Hematopoietic multipotent progenitor cell treated with erythropoietin and hydrocortisone succinate and interleukin-3 and kit ligand, for 8 days (in vitro differentiated cells): ENCODE measurements at regions not wholly inside any gene's neighbourhood (a gene's known extent, or its start where the extent isn't known, plus 50 kb on each side); places are given as distances from the start of the nearest gene placed in this dataset.

Experiments used
- DNase-seq: peaks from one replicate; pipeline ENCODE4 v3.0.0-alpha.2; 2015

DNA sequence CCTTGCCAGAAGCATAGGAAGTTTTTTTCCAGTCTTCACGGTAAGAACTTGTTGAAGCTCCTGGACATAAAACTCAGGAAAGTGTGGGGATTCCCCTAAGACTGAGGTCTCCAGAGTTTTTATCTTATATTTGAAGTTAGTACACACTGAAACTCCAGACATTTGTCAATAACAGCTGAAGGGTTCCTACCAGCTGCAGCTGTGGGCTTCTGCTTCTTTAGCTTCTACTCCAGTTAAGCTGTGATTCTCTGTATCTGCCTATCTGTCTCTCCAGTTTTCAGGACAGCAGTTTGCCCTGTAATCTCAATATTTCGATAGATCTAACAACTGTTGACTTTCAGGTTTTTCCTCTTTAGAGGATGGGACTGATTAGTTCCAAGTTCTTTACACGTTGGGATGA, 966.0 kb upstream of the SEMA6D start:
- no peak for DNase-seq

DNA sequence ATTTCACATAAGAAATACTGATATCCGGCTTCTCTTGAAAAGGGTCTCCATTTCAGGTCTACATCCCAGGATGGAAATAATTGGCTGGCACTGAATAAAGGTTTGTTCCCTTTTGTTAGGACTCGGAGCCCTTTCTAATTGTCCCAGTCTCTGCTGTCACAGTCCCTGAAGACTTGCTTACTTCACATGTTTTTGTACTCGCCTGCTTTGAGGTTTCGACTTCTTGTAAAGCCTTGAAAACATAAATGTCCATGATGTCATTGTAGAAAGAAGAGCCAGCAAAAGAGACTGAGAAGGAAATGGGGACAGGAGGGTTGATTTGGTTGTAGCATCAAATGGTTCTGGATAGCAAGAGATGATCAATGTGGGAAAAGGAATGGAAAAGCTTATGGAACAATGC, 963.4 kb upstream of the SEMA6D start:
- DNase-seq = no peak

DNA sequence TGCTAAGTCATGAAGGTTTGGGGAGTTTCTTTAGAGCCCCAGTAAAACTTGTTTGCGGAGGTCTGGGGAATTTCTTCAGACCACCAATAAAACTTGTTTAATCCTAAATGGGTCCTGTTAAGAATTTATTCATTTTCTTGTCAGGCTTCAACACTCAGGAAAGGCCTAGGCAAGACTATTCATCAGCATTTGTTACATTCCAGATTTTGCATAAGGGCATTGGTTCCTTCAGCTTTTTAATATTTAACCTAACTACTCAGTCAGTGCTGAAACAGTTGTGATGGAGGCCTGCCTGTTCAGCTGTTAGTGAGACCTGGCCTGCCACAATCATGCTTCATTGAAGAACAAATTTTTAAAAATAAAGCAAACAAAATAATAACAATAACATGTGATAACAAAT, 954.2 kb upstream of the SEMA6D start:
- DNase-seq = no peak

DNA sequence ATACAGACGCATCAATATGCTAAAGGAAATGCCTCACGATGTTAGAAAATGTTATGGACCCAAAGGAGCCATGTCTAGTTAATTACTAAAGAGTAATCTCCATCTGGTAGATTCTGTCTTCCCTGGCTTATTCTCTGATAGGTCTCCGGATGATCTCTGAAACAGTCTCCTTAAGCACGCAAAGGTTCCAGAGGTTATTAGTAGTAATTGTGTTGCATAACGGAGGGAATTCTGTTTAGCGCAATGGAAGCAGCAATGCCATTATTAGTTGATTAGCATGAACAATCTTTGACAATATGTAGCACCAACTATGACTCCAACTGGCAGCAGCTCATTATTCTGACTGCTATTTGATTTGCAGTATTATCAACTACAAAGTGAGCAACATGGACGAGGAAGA, 952.5 kb upstream of the SEMA6D start:
- no peak for DNase-seq

DNA sequence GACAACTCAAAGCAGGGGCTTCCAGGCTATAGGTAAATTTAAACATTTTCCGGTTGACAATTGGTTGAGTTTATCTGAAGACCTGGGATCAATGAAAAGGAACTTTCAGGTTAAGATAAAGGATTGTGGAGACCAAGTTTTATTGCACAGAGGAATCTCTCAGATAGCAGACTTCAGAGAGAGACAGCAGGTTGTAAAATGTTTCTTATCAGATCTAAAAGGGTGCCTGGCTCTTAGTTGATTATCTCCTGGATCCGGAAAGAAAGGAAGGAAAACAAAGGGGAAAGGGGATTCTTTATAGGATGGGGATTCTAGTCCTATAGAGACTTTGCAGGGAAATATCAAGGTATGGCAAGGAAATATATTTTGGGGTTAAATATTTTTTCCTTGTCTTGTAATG, 951.3 kb upstream of the SEMA6D start:
- no peak for DNase-seq

DNA sequence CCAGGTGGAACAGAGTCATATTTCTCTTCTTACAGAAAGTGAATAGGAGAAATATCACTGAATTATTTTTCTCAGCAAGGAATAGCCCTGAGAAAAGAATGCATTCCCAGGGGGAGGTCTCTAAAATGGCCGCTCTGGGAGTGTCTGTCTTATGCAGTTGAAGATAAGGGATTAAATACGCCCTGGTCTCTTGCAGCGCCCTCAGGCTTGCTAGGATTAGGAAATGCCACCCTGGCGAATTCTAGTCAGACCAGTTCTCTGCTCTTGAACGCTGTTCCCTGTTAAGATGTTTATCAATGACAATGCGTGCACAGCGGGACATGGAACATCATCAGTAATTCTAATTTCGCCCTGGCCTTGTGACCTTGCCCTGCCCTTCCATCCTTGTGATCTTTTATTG, 949.0 kb upstream of the SEMA6D start:
- no peak for DNase-seq

DNA sequence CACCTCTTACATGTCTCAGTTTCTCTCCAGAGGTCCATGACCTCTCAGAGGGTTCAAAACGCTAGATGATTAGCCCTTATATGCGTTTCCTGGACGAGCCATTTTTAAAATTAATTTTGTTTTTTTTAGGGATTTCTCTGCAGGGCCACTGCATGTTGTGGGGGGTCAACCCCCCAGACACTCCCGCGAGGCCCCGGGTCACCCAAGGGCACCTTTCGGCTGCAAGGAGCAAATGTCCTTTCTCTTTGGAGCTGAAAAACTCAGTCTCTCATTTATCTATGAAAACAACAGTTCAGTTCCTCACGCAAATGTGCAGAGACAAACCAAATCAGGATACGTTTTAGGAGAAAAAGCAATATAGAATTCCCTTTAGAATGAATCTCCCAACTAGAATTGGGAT, 944.3 kb upstream of the SEMA6D start:
- no peak for DNase-seq

DNA sequence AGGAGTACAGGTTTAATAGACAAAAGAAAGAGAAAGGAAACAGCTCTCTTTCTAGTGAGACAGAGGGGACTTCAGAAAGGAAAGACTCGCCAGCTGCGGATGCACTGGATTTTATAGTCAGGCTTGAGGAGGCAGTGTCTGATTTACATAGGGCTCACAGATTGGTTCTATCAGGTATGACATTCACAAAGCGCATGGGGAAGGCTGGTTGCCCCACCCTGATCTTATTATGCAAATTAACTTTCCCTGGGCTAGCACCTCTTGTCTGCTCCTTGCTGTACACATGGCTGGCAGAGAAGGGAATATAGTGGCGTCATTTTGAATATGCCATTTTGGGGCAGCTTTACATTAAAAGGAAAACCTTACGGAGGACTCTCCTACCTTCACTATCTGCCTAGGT, 938.4 kb upstream of the SEMA6D start:
- DNase-seq = no peak

DNA sequence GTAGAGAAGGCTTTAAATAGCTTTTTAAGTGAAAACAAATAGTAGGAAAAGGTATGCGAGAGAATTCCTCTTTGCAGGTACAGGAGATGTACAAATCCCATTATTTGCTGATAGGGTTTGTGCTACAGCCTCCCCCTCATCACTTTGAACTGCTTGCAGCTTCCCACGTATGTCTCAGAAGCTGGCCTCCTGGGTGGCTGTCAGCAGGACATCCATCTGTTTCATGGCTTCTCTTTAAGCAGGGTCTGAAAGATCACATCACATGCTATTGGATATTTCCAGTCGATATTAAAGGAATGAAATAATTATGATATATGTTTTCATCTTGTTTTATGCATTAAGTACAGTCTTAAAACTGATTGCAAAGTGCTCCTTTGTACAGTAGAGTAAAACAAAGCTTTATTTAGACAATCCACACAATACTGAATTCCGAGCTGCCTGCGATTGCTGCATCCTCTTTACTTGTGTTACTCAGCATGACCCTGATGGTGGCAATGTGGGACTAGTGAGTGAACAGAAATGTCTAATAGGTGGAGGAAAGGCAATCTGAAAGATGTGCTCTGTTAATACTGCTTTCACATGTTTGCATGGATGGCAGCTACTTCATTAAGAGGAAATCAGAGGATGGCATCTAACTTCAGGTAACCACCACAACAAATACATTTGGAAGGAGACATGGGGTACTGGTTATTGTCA, 930.6 kb upstream of the SEMA6D start:
- no peak for DNase-seq

DNA sequence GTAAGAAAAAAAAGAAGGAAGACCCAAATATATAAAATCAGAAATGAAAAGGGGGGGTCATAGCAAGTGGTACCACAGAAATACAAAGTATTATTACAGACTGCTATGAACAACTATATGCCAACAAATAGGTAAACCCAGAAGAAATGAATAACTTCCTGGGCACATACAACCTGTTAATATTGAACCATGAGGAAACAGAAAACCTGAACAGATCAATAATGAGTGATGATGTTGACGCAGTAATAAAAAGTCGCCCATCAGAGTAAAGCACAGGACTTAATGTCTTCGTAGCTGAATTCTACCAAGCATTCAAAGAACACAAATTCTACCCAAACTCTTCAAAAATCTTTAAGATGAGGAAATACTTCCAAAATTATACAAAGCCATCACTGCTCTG, 921.6 kb upstream of the SEMA6D start:
- no peak for DNase-seq

DNA sequence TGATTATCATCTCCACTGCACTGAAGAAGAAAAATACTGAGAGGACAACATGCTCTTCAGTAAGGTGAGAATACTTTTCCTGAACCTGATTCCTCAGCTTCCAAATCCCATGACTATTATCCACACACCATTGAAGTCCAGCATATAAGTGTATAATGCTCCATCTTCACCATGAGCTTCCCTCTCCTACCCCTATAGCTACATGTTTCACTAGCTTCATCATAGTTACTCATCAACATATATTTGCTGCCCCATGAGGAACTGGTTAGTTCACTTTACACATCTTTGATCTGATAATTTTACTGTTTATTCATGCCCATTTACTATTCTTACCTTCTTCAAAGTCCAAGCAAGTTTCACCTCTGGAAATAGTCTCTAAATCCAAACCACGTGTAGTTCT, 908.5 kb upstream of the SEMA6D start:
- no peak for DNase-seq

DNA sequence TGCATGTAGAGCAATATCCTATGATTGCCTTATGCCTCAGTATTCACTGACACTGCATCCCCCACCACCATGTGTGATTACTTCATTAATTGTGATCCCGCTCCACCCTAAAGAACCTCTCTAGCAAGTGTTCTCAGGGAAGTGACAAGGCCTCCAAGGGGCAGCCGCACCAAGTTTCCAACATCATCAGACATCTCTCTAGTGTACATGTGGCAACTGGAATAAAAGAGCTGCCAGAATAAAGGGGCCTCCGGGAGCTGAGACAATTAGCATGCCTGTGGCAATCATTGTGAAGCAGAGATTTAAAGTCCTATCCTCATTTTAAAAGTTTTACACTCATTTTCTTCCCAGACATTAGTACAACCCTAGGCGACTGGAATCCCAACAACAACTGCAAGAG, 902.1 kb upstream of the SEMA6D start:
- no peak for DNase-seq

DNA sequence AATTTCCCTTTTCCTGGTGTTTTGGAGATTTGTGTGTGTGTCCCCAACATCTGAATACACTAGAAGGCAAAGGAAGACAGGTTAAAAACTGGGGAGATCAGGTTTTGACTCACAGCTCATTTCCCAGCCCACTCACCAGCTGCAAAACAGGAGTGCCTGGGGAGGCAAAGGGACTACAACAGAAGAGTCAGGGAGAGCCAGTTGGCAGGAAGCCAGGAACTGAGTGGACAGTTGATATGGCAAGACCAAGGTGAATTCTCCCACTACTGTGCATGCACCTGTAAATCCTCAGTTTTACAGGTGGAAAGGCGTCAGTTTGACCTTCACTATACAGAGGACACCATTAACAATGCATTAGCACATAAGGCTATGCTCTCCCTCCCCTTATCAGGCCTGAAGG, 901.5 kb upstream of the SEMA6D start:
- no peak for DNase-seq

DNA sequence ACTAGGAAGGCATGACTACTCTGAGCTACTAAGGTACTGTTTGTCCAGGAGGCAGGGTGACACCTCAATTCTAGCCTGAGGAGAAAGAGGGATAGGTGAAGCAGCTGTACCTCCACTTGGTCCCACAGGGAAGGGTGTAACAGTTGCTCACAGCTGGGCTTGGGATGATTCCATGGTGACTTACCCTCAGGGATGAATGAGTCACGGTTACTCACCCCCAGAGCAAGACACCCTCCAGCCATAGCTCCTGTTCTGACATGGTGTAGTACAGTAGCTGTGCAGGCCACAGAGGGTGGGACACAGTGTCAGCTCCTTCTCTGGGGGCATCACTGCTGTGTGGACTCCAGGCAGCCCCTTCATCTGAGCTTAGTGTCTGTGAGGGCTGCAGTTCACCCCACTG, 868.6 kb upstream of the SEMA6D start:
- no peak for DNase-seq

DNA sequence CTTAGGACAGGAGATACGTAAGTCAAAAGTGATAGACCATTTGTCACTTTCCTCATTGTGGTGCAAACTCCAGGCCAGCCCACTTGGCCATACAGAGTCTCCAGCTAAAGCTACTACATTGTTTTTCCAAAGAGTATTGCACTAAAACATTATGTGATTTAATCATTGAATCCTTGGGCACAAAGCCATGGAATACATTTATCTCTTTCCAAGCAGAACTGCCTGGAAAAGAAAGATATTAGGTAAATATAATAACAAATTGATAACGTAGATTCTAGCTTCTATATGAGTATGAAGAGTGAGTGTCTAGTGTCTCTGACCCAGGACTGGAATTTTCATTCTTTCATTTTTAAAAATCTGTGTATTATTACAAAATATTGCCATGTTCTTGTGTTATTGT, 863.7 kb upstream of the SEMA6D start:
- no peak for DNase-seq

DNA sequence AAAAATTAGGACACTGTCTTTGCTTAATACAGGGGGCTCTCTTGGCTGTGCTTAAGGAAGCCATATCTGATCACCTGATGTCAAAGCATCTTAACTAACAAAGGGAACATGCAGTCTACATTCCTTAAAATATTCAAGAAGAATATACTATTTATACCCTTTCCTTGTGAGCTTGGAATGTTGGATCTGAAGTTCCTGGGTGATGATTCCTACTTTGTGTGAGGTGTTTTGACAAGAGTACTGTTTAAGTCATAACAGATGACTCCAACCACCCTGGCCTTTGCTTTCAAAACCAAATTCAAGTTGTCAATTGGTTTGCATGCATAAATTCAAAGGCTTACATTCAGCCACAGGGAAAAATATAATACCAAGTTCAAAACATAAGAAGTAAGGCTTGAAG, 862.7 kb upstream of the SEMA6D start:
- DNase-seq = no peak

DNA sequence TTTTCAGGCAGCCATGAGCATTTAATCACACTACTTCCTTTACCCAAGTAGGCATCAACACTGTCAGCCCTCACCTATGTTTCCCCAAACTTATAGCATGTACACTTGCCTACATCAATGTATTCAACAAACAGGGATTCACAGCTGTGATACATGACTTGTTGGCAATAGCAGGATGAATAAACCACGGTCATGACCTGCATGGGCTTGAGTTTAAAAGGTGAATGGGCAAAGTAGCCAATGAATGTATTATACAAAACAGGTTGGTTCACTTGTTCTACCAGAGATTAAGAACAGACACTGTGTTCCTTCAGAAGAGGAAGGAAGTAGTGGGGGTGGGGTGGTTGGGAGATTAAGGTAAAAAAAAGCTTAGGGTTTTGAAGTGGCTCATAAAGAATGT, 861.9 kb upstream of the SEMA6D start:
- no peak for DNase-seq

DNA sequence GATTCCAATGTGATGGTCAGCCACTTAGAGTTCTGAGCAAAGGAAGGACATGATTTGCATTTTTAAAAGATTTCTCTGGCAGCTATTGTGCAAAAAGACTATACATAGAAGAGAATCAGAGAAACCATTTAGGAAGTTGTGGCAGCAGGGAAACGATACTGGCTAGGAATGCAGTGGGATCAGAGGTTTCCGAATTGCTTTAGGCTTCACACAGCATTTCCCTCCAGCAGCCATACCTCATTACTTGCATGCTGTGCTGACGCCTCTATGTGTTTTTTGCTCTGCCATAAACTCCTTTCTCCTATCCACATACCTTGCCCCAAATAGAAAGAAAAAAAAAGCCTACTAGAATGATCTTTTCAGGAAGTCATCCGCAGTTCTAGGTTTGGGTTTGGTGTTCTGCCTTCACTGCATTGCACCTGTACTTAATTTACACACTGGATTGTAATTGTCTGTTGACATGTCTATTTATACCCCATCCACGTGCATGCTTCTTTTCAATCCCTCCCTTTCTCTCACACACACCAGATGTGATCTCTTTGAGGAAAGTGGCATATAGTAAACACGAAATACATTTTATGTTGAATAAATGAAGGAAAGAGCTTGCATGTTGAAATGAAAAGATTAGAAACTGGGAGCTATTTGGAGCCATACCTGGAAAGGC, 860.3 kb upstream of the SEMA6D start:
- no peak for DNase-seq

DNA sequence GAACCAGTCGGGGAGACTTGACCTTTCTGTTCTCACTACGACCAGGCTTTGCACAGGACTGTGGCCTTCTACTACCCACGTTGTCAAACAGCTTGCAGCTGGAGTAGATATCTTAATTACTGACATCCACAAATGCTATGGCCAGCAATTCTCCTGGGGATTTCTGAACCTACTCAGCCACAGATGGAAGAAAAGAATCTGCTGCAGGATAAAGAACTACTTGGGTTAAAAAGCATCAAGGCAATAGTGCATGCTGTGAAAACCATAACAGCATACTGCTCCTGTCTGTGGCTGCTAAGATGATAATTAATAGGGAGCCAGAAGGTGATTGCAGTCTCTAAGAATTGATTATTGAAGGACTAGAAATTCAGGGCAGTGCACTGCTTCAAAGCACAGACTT, 859.2 kb upstream of the SEMA6D start:
- no peak for DNase-seq

DNA sequence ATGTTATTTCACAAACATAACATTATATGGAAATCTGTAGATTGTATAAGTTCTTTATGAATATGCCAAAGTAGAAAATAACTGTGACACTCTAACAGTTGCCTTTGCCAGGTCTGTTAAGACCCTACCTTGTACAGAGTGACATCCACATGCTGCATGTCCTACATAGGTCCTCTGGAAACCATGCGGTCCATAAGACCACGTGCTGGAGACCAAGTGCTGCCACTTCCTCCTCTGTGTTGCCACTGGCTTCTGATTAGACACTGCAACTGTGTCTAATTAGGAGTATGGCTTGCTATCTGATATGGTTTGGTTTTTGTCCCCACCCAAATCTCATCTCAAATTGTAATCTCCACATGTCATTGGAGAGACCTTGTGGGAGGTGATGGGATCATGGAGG, 855.5 kb upstream of the SEMA6D start:
- DNase-seq = no peak

DNA sequence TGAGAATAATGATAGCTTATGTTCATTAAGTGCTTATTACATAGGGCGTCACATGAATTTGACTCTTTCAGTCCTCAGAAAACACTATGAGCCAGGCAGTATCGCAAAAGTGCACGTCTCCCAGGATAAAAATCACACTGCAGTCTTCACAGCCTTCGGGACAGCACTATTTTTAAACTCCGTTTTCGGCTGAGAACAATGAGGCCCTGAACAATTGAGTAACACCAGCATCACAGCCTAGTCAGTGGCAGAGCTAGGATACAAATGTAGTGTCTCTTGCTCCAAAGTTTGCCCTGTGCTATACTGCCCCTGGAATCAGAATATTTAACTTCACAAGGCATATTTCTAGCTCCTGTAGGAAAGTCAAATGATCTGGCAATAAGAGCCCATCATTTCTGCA, 852.1 kb upstream of the SEMA6D start:
- DNase-seq = no peak

DNA sequence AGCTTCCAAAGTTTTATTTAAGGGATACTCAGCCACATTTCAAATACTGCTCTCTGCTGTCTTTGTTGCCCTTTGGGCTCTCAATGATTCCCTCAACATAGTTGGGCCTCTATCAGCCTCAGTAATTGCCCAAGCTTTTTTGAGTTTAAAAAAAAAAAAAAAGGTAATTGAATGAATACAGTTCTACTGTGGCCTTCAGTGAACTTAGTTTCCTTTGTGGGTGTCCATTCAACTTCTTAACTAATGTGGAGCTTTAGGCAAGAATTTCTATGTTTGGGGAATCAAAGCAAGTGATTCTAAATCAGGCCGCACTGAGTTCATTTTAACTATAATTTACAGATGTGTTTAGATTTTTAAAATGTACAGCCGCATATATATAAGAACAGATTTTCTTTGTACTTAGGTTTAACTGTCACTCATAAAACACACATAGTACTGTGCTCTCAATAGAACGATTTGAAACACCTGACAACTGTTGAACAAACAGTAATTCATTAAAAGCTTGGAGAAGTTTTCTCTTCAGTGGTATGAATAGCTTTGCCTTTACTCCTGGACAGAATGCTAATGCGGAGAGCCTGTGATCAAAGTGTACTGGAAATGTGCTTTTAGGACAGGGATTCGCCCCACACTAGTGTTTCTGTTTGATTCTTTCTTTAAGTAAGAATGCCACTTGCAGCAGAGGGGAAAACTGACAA, 844.9 kb upstream of the SEMA6D start:
- DNase-seq = no peak

DNA sequence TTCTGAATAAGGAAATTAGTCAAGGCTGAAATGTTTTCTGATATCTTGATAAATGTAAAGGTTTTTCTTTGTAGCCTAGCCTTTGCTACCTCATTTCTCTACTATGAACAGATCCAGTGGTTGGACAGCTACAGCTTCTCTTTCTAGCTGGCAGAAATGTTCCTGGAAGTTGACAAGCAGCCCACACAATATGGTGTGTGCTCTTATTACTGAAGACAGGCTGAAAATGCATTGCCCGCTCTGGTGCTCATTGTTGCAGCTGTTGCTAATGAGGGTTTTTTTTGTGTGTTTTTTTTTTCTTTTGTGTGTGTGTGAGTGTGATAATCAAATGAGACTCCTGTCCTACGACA, 844.3 kb upstream of the SEMA6D start:
- no peak for DNase-seq

DNA sequence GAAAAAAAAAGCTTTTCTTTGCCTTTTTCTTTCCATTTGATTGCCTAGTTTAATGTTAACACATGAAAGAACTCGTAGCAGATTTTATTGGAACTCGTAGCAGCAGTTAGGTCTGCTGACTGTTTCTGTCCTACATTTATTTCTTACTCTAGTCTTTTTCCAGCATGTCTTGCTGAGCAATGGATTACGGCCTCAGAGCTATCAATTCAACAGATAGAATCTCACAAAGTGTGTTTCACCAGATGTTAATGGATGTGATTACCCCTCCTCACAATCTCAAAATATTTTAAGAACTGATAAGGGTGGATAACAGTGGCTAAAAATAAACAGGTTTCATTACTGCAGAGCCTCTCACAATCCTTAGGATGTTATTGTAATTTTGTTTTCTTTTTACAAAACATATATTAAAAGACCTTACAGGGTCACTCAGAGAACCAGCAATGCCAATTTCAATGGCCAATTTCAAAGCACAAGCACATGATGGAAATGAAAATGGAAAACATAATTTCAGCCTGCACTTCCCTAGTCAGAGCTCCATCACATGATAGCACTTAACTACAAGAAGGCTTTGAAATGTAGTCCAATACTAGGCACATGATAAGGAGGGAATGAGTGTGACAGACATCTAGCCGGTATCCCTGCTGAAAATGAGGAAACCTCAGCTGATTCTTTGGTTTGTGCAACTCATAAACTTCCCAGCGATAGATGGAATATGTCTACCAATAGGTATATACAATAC, 838.1 kb upstream of the SEMA6D start:
- DNase-seq = no peak
